Lower lobe of right lung (tissue), 2 donors: ENCODE measurements at regions not wholly inside any gene's neighbourhood (a gene's known extent, or its start where the extent isn't known, plus 50 kb on each side); places are given as distances from the start of the nearest gene placed in this dataset.

Source experiments
- ATAC-seq, 2 donors: fragments of 200-7000 bp; cut with Tn5 transposase; one replicate each; pipeline ENCODE4 v1.9.1; 2020 to 2022; ENCODE audit warnings: mild to moderate bottlenecking in 2 of 2, moderate library complexity in 2 of 2
- DNase-seq: peaks from one replicate; pipeline ENCODE4 v3.0.0-alpha.2; 2020
- H3K27ac ChIP-seq: fragments of 200-600 bp; one replicate; pipeline ENCODE4 v1.8.0; 2022
- H3K27me3 ChIP-seq: fragments of 200-600 bp; one replicate; pipeline ENCODE4 v1.8.0; 2022; ENCODE audit warnings: low read depth
- H3K36me3 ChIP-seq: fragments of 200-600 bp; one replicate; pipeline ENCODE4 v1.8.0; 2022; ENCODE audit warnings: mild to moderate bottlenecking
- H3K4me1 ChIP-seq: fragments of 200-600 bp; one replicate; pipeline ENCODE4 v1.8.0; 2022
- H3K4me3 ChIP-seq: fragments of 200-600 bp; one replicate; pipeline ENCODE4 v1.8.0; 2022; ENCODE audit warnings: mild to moderate bottlenecking
- H3K9me3 ChIP-seq: fragments of 200-600 bp; one replicate; pipeline ENCODE4 v1.8.0; 2022
- intact Hi-C: fragments of 100-400 bp; cut with DNase I; formaldehyde crosslinking; loops from one replicate; pipeline ENCODE4 v1.11.0; 2022
- TF ChIP-seq, protein P1 (sequence below): fragments of 200-600 bp; IDR thresholded peaks from one replicate; pipeline ENCODE4 v1.8.0; 2022; ENCODE audit warnings: antibody characterized with exemption, mild to moderate bottlenecking
- donor health status: DM: no; HTN: yes; CAD: no; lungs with severe emphysema.

DNA sequence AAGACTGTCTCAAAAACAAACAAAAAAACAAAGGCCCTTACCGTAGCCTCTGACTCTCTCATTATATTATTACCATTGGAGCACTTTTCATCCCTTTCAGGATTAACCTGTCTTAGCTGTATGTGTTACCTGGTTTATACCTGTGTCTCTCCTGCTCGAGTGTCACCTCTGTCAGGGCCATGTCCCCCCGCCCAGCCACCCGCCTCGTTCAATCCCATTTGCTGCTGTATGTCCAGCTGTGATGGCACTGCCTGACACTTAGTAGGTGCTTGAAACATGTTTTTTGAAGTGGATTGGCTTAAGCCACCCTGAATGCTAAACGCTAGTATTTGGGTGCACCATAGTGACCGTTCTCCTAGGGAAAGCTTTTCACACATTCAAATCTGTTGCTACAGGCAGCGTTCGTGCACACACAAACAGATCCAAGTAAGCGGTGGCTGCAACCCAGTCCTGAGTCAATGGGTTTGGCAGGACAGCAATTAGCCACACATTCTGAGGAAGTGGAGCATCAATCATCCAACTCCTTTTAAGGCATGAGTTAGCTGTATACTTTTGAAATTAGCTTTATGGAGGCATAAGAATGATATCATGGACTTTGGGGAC, 98.9 kb upstream of the ZNF217 start:
- H3K4me3 ChIP-seq: no peak overlapping the region
- H3K36me3 ChIP-seq: no peaks in the 10 kb centered on the region
- intact Hi-C loops: no loop called here
- H3K27me3 ChIP-seq: no peaks in the 10 kb centered on the region
- TF ChIP-seq, protein P1, sequence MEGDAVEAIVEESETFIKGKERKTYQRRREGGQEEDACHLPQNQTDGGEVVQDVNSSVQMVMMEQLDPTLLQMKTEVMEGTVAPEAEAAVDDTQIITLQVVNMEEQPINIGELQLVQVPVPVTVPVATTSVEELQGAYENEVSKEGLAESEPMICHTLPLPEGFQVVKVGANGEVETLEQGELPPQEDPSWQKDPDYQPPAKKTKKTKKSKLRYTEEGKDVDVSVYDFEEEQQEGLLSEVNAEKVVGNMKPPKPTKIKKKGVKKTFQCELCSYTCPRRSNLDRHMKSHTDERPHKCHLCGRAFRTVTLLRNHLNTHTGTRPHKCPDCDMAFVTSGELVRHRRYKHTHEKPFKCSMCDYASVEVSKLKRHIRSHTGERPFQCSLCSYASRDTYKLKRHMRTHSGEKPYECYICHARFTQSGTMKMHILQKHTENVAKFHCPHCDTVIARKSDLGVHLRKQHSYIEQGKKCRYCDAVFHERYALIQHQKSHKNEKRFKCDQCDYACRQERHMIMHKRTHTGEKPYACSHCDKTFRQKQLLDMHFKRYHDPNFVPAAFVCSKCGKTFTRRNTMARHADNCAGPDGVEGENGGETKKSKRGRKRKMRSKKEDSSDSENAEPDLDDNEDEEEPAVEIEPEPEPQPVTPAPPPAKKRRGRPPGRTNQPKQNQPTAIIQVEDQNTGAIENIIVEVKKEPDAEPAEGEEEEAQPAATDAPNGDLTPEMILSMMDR: no peak
- no peak for DNase-seq
- no peaks in the 10 kb centered on the region for H3K4me1 ChIP-seq
- no peak overlapping the region for H3K27ac ChIP-seq
- peak; percentile 50 to 68 for ATAC-seq
- no peaks in the 10 kb centered on the region for H3K9me3 ChIP-seq

GRCh38 chr20:53691811-53692192, 98.2 kb upstream of the ZNF217 start:
- Histone ChIP-seq H3K36me3 (no peaks in the 10 kb centered on the region), H3K4me1 (no peaks in the 10 kb centered on the region), H3K4me3 (no peak overlapping the region), H3K27ac (no peak overlapping the region), H3K9me3 (no peaks in the 10 kb centered on the region), H3K27me3 (no peaks in the 10 kb centered on the region)
- TF ChIP-seq, protein P1: no peak
- ATAC-seq: no peak
- no peak for DNase-seq
- intact Hi-C loops: no loop called here

DNA sequence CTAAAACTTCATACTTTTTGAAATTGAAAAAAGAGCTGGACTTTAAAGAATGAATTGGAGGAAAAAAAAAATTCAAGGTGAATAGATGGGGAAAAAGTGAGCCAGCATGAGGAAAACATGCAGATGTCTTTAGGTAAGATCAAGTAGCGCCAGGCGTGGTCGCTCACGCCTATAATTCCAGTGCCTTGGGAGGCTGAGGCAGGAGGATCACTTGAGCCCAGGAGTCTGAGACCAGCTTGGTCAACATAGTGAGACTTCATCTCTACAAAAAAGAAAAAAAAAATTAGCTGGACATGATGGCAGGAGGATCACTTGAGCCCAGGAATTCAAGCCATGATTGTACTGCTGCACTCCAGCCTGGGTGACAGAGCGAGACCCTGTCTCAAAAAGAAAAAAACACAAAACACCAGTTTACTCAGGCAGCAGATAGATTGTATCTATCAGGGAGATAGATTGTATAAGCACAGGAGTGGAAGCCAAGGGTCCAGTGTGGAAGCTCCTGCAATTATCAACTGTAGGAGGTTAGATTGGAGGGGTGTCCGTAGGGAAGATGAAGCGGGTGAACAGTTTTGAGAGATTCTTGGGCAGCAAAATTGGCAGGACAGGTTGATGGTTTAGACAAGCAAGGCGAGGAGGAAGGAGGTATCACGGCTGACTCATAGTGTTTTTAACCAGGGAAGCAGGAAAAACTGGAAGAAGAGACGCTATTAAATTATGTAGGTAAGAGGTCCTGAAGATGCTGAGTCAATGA, 97.6 kb upstream of the ZNF217 start:
- H3K27ac ChIP-seq: no peak overlapping the region
- H3K9me3 ChIP-seq: no peaks in the 10 kb centered on the region
- no peaks in the 10 kb centered on the region for H3K27me3 ChIP-seq
- DNase-seq (no peak), ATAC-seq (no peak)
- TF ChIP-seq, protein P1: no peak
- H3K4me3 ChIP-seq: no peak overlapping the region
- intact Hi-C loops: no loop called here
- no peaks in the 10 kb centered on the region for H3K36me3 ChIP-seq
- no peaks in the 10 kb centered on the region for H3K4me1 ChIP-seq

- H3K27ac ChIP-seq: no peak overlapping the region
- H3K4me3 ChIP-seq: no peak overlapping the region
- ATAC-seq: no peak
- no peaks in the 10 kb centered on the region for H3K27me3 ChIP-seq
- TF ChIP-seq, protein P1: no peak
- no peaks in the 10 kb centered on the region for H3K9me3 ChIP-seq
- H3K36me3 ChIP-seq: no peaks in the 10 kb centered on the region
- DNase-seq: no peak
- H3K4me1 ChIP-seq: no peaks in the 10 kb centered on the region
- intact Hi-C loops: no loop called here
Observed at GRCh38 chr20:53688085-53688484, 94.4 kb upstream of the ZNF217 start.

DNA sequence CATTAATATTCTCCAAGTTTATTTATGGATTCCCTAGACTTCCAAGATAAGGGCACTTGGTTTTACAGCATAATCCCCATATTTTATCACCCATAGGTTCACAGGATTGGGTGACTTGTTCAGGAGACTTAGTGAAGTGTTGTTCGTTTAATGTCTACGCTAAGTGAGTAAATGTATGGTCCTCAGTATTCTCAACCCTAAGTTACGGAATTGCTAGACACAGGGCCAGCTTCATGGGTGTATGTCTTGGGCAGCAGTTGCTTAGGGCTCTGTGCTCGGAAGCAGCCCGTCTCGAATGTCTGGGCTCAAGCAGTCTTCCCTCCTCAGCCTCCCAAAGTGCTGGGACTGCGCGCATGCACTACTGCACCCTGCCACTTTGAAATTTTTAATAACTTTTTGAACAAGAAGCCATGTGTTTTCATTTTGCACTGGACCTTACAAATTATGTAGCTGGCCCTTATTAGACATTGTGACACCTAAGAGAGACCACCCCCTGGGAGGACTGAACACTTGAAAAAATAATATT, 91.5 kb upstream of the ZNF217 start:
- DNase-seq: no peak
- H3K4me3 ChIP-seq: no peak overlapping the region
- no peak overlapping the region for H3K27ac ChIP-seq
- TF ChIP-seq, protein P1: no peak
- no peak for ATAC-seq
- no peaks in the 10 kb centered on the region for H3K9me3 ChIP-seq
- no peaks in the 10 kb centered on the region for H3K27me3 ChIP-seq
- intact Hi-C loops: no loop called here
- peaks cover 2% of the 10 kb centered on the region for H3K4me1 ChIP-seq
- no peaks in the 10 kb centered on the region for H3K36me3 ChIP-seq
